Body of pancreas (tissue), 4 donors: ENCODE measurements at regions not wholly inside any gene's neighbourhood (a gene's known extent, or its start where the extent isn't known, plus 50 kb on each side); places are given as distances from the start of the nearest gene placed in this dataset.

Experiments
- CTCF ChIP-seq, 7 experiments: fragments of 450-650 bp in 4 of 7; fragments of 200-600 bp in 3 of 7; sonication (generic) in 3 of 7; IDR thresholded peaks; one replicate each; pipeline ENCODE4 v1.5.1; 2016 to 2019; ENCODE audit warnings: antibody characterized with exemption in 7 of 7
- POLR2A ChIP-seq, 3 donors: fragments of 450-650 bp; IDR thresholded peaks; one replicate each; pipeline ENCODE4 v1.6.1; 2016; ENCODE audit warnings: antibody characterized with exemption in 3 of 3, mild to moderate bottlenecking in 2 of 3

GRCh38 chr18:78448106-78448505 lies 531.5 kb upstream of the SALL3 start:
- TF ChIP-seq CTCF (IDR thresholded peaks at IDR 0.05) = no peak
- no peak for TF ChIP-seq POLR2A (IDR thresholded peaks at IDR 0.05)
